Ascending aorta (tissue), 2 donors: ENCODE measurements at regions not wholly inside any gene's neighbourhood (a gene's known extent, or its start where the extent isn't known, plus 50 kb on each side); places are given as distances from the start of the nearest gene placed in this dataset.

Experiments used
- DNase-seq, 2 donors: peaks; one replicate each; pipeline ENCODE4 v3.0.0-alpha.2; 2019; ENCODE audit warnings: low spot score in 2 of 2
- H3K27ac ChIP-seq, 2 donors: fragments of 200-600 bp; sonication (generic); one replicate each; pipeline ENCODE4 v1.5.1; 2016 to 2017; ENCODE audit warnings: mild to moderate bottlenecking in 1 of 2
- H3K27me3 ChIP-seq: fragments of 200-600 bp; sonication (generic); one replicate; pipeline ENCODE4 v1.5.1; 2017
- H3K36me3 ChIP-seq, 2 donors: fragments of 200-600 bp; sonication (generic); one replicate each; pipeline ENCODE4 v1.5.1; 2016
- H3K4me1 ChIP-seq, 2 donors: fragments of 200-600 bp; sonication (generic); one replicate each; pipeline ENCODE4 v1.5.1; 2016 to 2017; ENCODE audit warnings: mild to moderate bottlenecking in 1 of 2
- H3K4me3 ChIP-seq, 2 donors: fragments of 200-600 bp; sonication (generic); one replicate each; pipeline ENCODE4 v1.5.1; 2016 to 2017; ENCODE audit warnings: mild to moderate bottlenecking in 1 of 2
- H3K9me3 ChIP-seq, 2 donors: fragments of 200-600 bp; sonication (generic); one replicate each; pipeline ENCODE4 v1.5.1; 2016
- intact Hi-C: fragments of 100-400 bp; cut with DNase I; formaldehyde crosslinking; loops from one replicate; pipeline ENCODE4 v1.15.1; 2023
- TF ChIP-seq, protein P1 (sequence below), 3 experiments: fragments of 200-600 bp in 2 of 3; fragments of 450-650 bp in 1 of 3; sonication (generic) in 2 of 3; IDR thresholded peaks; one replicate each; pipeline ENCODE4 v1.5.1; 2016 to 2019; ENCODE audit warnings: antibody characterized with exemption in 3 of 3, mild to moderate bottlenecking in 1 of 3, moderate library complexity in 1 of 3

DNA sequence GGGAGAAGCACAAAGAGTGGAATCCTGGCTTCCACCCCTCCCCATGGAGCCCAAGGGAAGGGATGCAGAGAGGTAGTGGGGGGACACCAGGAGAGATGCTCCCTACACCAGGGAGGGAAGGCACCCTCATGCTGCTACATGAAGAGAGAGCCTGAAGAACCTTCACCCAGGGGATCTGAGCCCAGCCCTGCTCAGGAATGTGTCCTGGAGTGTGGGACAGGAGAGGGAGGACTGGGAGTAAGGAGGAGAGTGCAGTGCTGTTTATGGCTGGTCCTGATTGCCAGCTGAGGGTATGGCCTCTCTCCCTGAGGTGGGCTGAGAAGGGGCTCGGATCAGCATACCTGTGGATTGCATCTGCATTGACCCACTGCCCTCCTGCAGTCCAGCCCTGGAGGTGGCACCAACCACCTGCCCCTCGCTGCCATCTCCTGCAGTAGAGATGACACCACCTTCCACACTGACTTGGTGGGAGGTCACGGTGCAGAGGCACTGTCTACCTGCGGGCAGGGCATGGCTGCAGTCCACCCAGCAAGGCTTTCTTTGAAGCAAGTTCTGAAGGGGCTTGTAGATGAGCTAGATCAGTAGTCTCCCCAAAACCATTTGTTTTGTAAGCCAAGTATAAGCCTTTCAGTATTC is 114.9 kb upstream of the SLC25A48 start:
- Histone ChIP-seq H3K36me3 (no peaks in the 10 kb centered on the region), H3K4me3 (no peak overlapping the region), H3K27me3 (no peaks in the 10 kb centered on the region), H3K9me3 (no peaks in the 10 kb centered on the region), H3K27ac (no peak overlapping the region), H3K4me1 (no peaks in the 10 kb centered on the region)
- intact Hi-C loops: no loop called here
- TF ChIP-seq, protein P1, sequence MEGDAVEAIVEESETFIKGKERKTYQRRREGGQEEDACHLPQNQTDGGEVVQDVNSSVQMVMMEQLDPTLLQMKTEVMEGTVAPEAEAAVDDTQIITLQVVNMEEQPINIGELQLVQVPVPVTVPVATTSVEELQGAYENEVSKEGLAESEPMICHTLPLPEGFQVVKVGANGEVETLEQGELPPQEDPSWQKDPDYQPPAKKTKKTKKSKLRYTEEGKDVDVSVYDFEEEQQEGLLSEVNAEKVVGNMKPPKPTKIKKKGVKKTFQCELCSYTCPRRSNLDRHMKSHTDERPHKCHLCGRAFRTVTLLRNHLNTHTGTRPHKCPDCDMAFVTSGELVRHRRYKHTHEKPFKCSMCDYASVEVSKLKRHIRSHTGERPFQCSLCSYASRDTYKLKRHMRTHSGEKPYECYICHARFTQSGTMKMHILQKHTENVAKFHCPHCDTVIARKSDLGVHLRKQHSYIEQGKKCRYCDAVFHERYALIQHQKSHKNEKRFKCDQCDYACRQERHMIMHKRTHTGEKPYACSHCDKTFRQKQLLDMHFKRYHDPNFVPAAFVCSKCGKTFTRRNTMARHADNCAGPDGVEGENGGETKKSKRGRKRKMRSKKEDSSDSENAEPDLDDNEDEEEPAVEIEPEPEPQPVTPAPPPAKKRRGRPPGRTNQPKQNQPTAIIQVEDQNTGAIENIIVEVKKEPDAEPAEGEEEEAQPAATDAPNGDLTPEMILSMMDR (IDR thresholded peaks at IDR 0.05): no peak
- DNase-seq: no peak

- Histone ChIP-seq H3K36me3 (no peaks in the 10 kb centered on the region), H3K4me1 (no peaks in the 10 kb centered on the region), H3K27ac (no peak overlapping the region), H3K27me3 (no peaks in the 10 kb centered on the region), H3K4me3 (no peak overlapping the region), H3K9me3 (no peaks in the 10 kb centered on the region)
- intact Hi-C loops: no loop called here
- no peak for DNase-seq
- TF ChIP-seq, protein P1 (IDR thresholded peaks at IDR 0.05): no peak
Measured at GRCh38 chr5:135718651-135719050, 115.8 kb upstream of the SLC25A48 start.

DNA sequence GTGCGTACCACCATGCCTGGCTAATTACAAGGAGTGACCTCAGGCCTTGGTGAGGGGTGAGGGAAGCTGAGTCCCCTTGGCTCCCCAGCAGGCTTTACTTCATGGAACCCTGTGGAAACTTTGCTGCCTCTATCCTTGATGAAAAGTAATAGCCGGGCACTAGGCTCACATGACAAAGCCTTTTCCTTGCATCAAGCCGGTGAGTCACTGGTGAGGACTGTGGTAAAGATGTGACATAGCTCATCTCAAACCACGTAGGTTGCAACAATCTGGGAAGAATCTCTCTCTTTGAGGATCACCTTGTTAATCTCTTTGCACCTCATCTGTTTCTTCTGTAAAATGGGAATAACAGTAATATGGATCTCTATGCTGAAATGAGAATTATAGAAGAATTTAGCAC is 116.3 kb upstream of the SLC25A48 start:
- Histone ChIP-seq H3K27ac (no peak overlapping the region), H3K9me3 (no peaks in the 10 kb centered on the region), H3K27me3 (no peaks in the 10 kb centered on the region), H3K4me3 (no peak overlapping the region), H3K36me3 (no peaks in the 10 kb centered on the region), H3K4me1 (no peaks in the 10 kb centered on the region)
- intact Hi-C loops: no loop called here
- peak in 1 of 2 donors; percentile 50 for DNase-seq
- TF ChIP-seq, protein P1 (IDR thresholded peaks at IDR 0.05): no peak

- TF ChIP-seq, protein P1 (IDR thresholded peaks at IDR 0.05): no peak
- no peak for DNase-seq
- Histone ChIP-seq H3K9me3 (no peaks in the 10 kb centered on the region), H3K27ac (no peak overlapping the region), H3K36me3 (no peaks in the 10 kb centered on the region), H3K4me1 (no peaks in the 10 kb centered on the region), H3K27me3 (no peaks in the 10 kb centered on the region), H3K4me3 (no peak overlapping the region)
- intact Hi-C loops: no loop called here
Measured at GRCh38 chr5:135715267-135716055, 119.0 kb upstream of the SLC25A48 start.

GRCh38 chr5:135714126-135714894 is 120.2 kb upstream of the SLC25A48 start:
- peak in 1 of 2 donors; percentile 33 for DNase-seq
- H3K36me3 ChIP-seq: no peaks in the 10 kb centered on the region
- no peaks in the 10 kb centered on the region for H3K4me1 ChIP-seq
- no peak overlapping the region for H3K4me3 ChIP-seq
- no peak overlapping the region for H3K27ac ChIP-seq
- H3K27me3 ChIP-seq: no peaks in the 10 kb centered on the region
- no peaks in the 10 kb centered on the region for H3K9me3 ChIP-seq
- TF ChIP-seq, protein P1 (IDR thresholded peaks at IDR 0.05): no peak
- intact Hi-C loops: no loop called here
